PC-3 (cell line): ENCODE measurements at regions not wholly inside any gene's neighbourhood (a gene's known extent, or its start where the extent isn't known, plus 50 kb on each side); places are given as distances from the start of the nearest gene placed in this dataset.

Source experiments
- ATAC-seq: fragments of 200-7000 bp; cut with Tn5 transposase; 2 replicates; pipeline ENCODE4 v1.9.1; 2020; ENCODE audit warnings: mild to moderate bottlenecking, moderate library complexity
- BruUV-seq: library from RNA; stranded (reverse); fragments of 400-500 nt; replicated peaks from 2 replicates; lab custom pipeline; 2021; lab: Mats Ljungman, UMichigan
- CTCF ChIA-PET: fragments of 300-600 bp; sonication (Branson Sonifier 250); formaldehyde crosslinking; loops from one replicate; lab custom pipeline; 2022; ENCODE audit warnings: antibody characterized with exemption; lab: Charles Lee
- POLR2A ChIA-PET: fragments of 300-600 bp; sonication (Branson Sonifier 250); formaldehyde crosslinking; loops from one replicate; lab custom pipeline; 2022; ENCODE audit warnings: antibody characterized with exemption; ENCODE audit not compliant: unreplicated experiment; lab: Charles Lee
- DNase-seq: peaks from one replicate; pipeline ENCODE4 v3.0.0-alpha.2; 2015
- H2AFZ ChIP-seq: fragments of 300-600 bp; sonication (generic); 2 replicates; pipeline ENCODE4 v1.6.0; 2016; ENCODE audit warnings: antibody characterized with exemption, low read length
- H3F3A ChIP-seq: fragments of 300-600 bp; sonication (generic); one replicate; pipeline ENCODE4 v1.6.0; 2017; ENCODE audit warnings: antibody characterized with exemption, low read length, control low read depth, mild to moderate bottlenecking; ENCODE audit not compliant: unreplicated experiment
- H3K27ac ChIP-seq: fragments of 300-600 bp; sonication (generic); 2 replicates; pipeline ENCODE4 v1.5.1; 2016; ENCODE audit warnings: mild to moderate bottlenecking, low read length
- H3K27me3 ChIP-seq: fragments of 300-600 bp; sonication (generic); 2 replicates; pipeline ENCODE4 v1.6.1; 2016; ENCODE audit warnings: low read length, mixed read lengths
- H3K36me3 ChIP-seq: fragments of 300-600 bp; sonication (generic); 2 replicates; pipeline ENCODE4 v1.6.1; 2016; ENCODE audit warnings: low read depth, mixed run types, low read length, mixed read lengths
- H3K4me1 ChIP-seq: fragments of 300-600 bp; sonication (generic); 2 replicates; pipeline ENCODE4 v1.5.1; 2016; ENCODE audit warnings: low read length; ENCODE audit not compliant: insufficient read depth
- H3K4me2 ChIP-seq: fragments of 300-600 bp; sonication (generic); 2 replicates; pipeline ENCODE4 v1.6.0; 2016; ENCODE audit warnings: low read length
- H3K4me3 ChIP-seq: fragments of 300-600 bp; sonication (generic); 2 replicates; pipeline ENCODE4 v1.5.1; 2016; ENCODE audit warnings: mild to moderate bottlenecking, low read length, mixed read lengths
- H3K79me2 ChIP-seq: fragments of 300-600 bp; sonication (generic); 2 replicates; pipeline ENCODE4 v1.6.1; 2017; ENCODE audit warnings: low read length, mixed read lengths
- H3K9ac ChIP-seq: fragments of 300-600 bp; sonication (generic); 2 replicates; pipeline ENCODE4 v1.6.0; 2016; ENCODE audit warnings: mild to moderate bottlenecking, low read length
- H3K9me2 ChIP-seq: fragments of 300-600 bp; sonication (generic); replicated peaks from 2 replicates; pipeline ENCODE4 v1.6.1; 2016; ENCODE audit warnings: mixed run types, low read length, mixed read lengths
- H3K9me3 ChIP-seq: fragments of 300-600 bp; sonication (generic); 2 replicates; pipeline ENCODE4 v1.6.1; 2016; ENCODE audit warnings: low read length, mixed read lengths
- H4K20me1 ChIP-seq: fragments of 300-600 bp; sonication (generic); 2 replicates; pipeline ENCODE4 v1.6.1; 2016; ENCODE audit warnings: low read length, mixed read lengths
- EZH2 ChIP-seq: fragments of 300-600 bp; sonication (generic); IDR thresholded peaks from one replicate; pipeline ENCODE4 v1.6.1; 2017; ENCODE audit warnings: antibody characterized with exemption, mild to moderate bottlenecking, low read length; ENCODE audit not compliant: unreplicated experiment
- EZH2phosphoT487 ChIP-seq: fragments of 300-600 bp; sonication (generic); IDR thresholded peaks from 2 replicates; pipeline ENCODE4 v1.6.1; 2018; ENCODE audit warnings: mild to moderate bottlenecking, antibody characterized with exemption, low read length, borderline replicate concordance
- intact Hi-C: fragments of 100-400 bp; cut with micrococcal nuclease; formaldehyde crosslinking; loops from 2 replicates; pipeline ENCODE4 v1.9.0; 2023
- TF ChIP-seq, protein P1 (sequence below): fragments of 300-600 bp; sonication (generic); conservative IDR thresholded peaks from 2 replicates; pipeline ENCODE4 v1.5.1; 2017; ENCODE audit warnings: antibody characterized with exemption, low read depth, mild to moderate bottlenecking, low read length

DNA sequence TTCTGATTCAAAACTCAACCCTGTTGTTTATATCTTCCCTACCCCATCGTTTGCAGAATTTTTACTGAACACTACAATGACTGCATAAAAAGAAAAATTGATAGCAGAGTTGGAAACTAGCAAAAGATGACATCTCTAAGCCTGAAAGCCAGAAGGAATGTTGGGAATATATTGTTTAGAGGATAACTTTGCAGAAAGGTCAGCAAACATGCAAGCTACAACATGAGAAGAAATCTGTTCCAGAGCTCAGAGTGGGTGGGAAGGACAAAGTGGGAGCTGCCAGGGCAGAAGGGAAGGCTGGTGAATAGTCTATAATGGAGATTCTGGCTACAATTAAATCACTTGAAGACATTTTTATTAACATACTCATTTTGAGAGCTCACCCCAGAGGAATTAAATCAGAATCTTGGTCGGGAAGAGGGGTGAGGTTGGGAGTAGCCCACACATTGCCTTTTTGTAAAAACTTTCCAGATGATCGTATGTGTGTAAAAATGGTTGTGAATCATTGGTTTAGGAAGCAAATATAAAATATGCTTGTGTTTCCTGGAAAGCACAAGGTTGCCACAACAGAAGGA, 574.8 kb downstream of the FLRT2 start:
- no peak overlapping the region for H3K4me2 ChIP-seq
- H4K20me1 ChIP-seq = no peaks in the 10 kb centered on the region
- BruUV-seq = no TSS peak
- ChIA-PET CTCF (no interaction called here), POLR2A (no interaction called here)
- no peak overlapping the region for H3K9ac ChIP-seq
- H3K4me1 ChIP-seq = 0 out of 2 replicates have a peak, but pooled peaks cover 2% of the 10 kb centered on the region
- no peaks in the 10 kb centered on the region for H3K79me2 ChIP-seq
- H3K27ac ChIP-seq = no peak overlapping the region
- no peak overlapping the region for H3K4me3 ChIP-seq
- no peak overlapping the region for H2AFZ ChIP-seq
- H3K9me3 ChIP-seq = no peaks in the 10 kb centered on the region
- H3K27me3 ChIP-seq = no peaks in the 10 kb centered on the region
- TF ChIP-seq EZH2phosphoT487 (no peak), EZH2 (no peak)
- TF ChIP-seq, protein P1, sequence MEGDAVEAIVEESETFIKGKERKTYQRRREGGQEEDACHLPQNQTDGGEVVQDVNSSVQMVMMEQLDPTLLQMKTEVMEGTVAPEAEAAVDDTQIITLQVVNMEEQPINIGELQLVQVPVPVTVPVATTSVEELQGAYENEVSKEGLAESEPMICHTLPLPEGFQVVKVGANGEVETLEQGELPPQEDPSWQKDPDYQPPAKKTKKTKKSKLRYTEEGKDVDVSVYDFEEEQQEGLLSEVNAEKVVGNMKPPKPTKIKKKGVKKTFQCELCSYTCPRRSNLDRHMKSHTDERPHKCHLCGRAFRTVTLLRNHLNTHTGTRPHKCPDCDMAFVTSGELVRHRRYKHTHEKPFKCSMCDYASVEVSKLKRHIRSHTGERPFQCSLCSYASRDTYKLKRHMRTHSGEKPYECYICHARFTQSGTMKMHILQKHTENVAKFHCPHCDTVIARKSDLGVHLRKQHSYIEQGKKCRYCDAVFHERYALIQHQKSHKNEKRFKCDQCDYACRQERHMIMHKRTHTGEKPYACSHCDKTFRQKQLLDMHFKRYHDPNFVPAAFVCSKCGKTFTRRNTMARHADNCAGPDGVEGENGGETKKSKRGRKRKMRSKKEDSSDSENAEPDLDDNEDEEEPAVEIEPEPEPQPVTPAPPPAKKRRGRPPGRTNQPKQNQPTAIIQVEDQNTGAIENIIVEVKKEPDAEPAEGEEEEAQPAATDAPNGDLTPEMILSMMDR = no peak
- H3K36me3 ChIP-seq = no peaks in the 10 kb centered on the region
- intact Hi-C loops = no loop called here
- H3K9me2 ChIP-seq = no peaks in the 10 kb centered on the region
- DNase-seq (no peak), ATAC-seq (no peak)
- H3F3A ChIP-seq = no peaks in the 10 kb centered on the region

DNA sequence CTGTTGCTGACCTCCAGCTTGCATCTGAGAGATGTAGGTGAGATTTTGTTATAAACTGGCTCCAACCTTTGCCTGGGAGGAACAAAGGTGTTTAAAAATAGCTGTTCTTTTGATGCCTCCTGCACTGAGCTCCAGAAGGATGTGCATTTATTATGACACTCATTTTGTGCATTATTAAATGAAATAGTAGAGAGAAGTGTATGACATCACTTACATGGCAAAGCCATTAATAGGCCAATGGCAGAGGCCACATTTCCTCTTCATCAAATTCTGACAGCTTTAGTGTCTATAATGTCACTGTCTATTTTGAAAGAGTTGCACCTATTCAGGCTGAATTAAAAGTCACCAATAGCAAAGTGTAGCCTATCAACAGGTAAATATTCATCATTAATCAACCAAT, 564.6 kb downstream of the FLRT2 start:
- Histone ChIP-seq H3K4me3 (no peak overlapping the region), H3K9me3 (peaks cover 5% of the 10 kb centered on the region; the same call in 1 of the 2 replicates), H3F3A (no peaks in the 10 kb centered on the region), H3K4me1 (no peaks in the 10 kb centered on the region), H3K79me2 (no peaks in the 10 kb centered on the region), H3K27me3 (no peaks in the 10 kb centered on the region), H3K27ac (no peak overlapping the region), H3K36me3 (no peaks in the 10 kb centered on the region), H3K9ac (no peak overlapping the region), H2AFZ (no peak overlapping the region), H3K4me2 (no peak overlapping the region), H4K20me1 (no peaks in the 10 kb centered on the region), H3K9me2 (no peaks in the 10 kb centered on the region)
- no TSS peak for BruUV-seq
- intact Hi-C loops = no loop called here
- TF ChIP-seq EZH2phosphoT487 (no peak), EZH2 (no peak)
- TF ChIP-seq, protein P1 = no peak
- CTCF ChIA-PET = no interaction called here
- POLR2A ChIA-PET = no interaction called here
- DNase-seq = no peak
- ATAC-seq = no peak

DNA sequence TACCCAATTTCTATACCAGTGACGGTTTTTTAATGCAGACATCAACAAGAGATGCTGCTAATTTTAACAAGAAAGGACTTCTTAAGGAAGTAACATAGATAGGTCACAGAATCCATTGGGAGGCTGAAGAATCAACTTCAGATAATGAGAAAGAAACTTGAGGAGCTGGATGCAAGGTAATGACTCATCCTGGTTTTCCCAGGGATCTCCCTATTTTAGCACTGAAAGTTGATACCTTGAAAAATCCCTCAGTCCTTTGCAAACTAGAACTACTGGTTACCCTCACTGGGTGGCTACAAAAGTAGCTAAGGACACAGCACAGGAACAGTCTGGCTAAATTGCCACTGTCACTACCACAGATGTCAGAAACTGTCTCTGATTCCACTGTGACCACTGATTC, 561.9 kb downstream of the FLRT2 start:
- intact Hi-C loops = no loop called here
- H3K9ac ChIP-seq = no peak overlapping the region
- no peak overlapping the region for H3K4me3 ChIP-seq
- no peak overlapping the region for H2AFZ ChIP-seq
- H3K4me2 ChIP-seq = no peak overlapping the region
- H4K20me1 ChIP-seq = no peaks in the 10 kb centered on the region
- ChIA-PET POLR2A (no interaction called here), CTCF (no interaction called here)
- no peaks in the 10 kb centered on the region for H3K79me2 ChIP-seq
- no peak overlapping the region for H3K27ac ChIP-seq
- TF ChIP-seq EZH2phosphoT487 = no peak
- no peak for TF ChIP-seq EZH2
- TF ChIP-seq, protein P1 = no peak
- H3K9me3 ChIP-seq = peaks cover 17% of the 10 kb centered on the region; the same call in 1 of the 2 replicates
- H3K36me3 ChIP-seq = no peaks in the 10 kb centered on the region
- H3K4me1 ChIP-seq = no peaks in the 10 kb centered on the region
- peak; percentile 41 for DNase-seq
- no TSS peak for BruUV-seq
- ATAC-seq = no peak
- H3K9me2 ChIP-seq = no peaks in the 10 kb centered on the region
- no peaks in the 10 kb centered on the region for H3K27me3 ChIP-seq
- no peaks in the 10 kb centered on the region for H3F3A ChIP-seq
